ENCODE measurements at regions not wholly inside any gene's neighbourhood (a gene's known extent, or its start where the extent isn't known, plus 50 kb on each side); places are given as distances from the start of the nearest gene placed in this dataset.

GRCh38 chr15:58246041-58246440 is 107.9 kb downstream of the AQP9 start:
- Histone ChIP-seq H3K27me3 (no peaks in the 10 kb centered on the region), H3K36me3 (no peaks in the 10 kb centered on the region), H3K9me3 (no peaks in the 10 kb centered on the region), H3K27ac (no peak overlapping the region), H3K4me3 (no peak overlapping the region), H3K4me1 (peaks cover 3 to 6% of the 10 kb centered on the region in 2 donors)
- intact Hi-C loops (cut with DNase I): no loop called here
- no peak for DNase-seq (ENCODE audit: low spot score in 2 of 2)
- TF ChIP-seq CTCF (IDR thresholded peaks at IDR 0.05): no peak

DNA sequence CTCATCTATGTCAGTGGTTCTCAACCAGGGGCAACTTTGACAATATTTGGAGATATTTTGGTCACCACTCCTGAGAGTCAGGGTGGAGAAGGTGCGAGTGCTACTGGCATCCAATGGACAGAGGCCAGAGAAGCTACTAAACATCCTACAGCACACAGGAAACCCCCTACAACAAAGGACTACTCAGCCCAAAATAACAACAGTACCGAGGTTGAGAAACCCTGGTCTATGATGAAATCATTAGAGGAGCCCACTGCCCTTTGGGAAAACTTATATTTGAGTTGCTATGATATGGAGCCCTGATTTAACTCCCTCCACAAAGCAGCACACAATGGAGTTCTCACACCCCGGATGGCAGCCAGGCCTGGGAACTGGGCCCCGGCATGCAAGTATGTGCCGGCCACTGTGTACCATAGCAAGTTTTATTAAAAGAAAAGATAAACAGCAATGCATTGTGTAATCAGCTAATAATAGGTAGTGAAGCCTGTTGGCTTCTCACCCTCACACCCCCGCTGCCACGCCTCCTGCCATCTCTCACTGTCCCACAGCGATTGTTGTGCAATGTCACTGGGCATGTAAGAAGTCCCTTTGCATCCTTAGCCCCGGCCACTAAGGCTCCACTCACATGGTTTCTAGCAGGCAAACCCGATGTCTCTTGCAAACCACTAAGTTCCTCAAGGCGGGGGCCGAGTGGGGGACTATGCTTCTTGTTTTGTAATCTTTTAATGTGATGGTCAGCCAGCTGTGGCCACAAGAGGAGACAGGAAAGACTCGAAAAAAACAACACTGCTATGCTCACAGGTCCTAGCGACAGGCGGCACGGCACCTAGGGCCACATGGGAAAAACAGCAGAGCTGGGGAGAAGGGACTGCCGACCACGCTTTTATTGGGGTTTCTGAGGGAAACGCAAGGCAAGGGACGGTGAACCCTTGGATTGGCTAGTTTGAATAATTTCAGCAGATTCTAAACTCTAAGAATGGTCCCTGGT is 110.0 kb downstream of the AQP9 start:
- intact Hi-C loops (cut with DNase I): loop anchor here (1.0 to 2.0 kb wide), 2 partner anchors 84 to 243 kb away; no protein-coding TSS in a partner anchor

DNA sequence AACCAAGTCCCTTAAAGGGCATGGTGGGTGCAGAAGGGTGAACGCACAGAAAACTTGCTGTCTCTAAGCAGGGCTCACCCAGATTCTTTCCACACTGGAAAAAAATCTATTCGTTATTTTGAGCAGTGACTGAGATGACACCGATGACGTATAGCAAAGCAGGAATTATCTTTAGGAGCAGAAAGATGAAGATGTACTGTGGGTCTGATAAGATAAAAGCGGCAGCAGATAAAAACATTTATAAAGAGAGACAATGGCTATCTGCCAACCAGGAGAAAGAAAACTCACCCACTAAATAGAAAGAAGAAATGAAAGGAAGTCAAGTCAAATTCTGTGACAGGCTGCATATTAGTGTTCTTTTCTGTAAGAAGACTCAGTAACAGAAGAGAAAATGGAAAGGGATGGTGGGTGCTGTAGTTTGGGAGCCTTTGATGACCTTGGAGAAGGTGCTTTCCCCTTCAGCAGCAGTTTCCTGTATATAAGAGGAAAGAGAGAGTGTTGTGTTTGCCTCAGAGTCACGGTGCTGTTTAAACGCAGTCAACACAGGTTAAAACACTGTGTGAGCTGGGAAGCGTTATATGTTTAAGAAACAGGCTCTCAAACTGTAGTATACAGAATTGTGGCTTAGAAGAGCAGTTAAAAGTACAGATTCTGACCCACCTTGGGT is 111.6 kb downstream of the AQP9 start:
- TF ChIP-seq CTCF (IDR thresholded peaks at IDR 0.05): no peak
- intact Hi-C loops (cut with DNase I): loop anchor here (2.0 kb wide), 1 partner anchor 241 kb away; no protein-coding TSS in a partner anchor

More for the DNA sequence above, 110.0 kb downstream of the AQP9 start:
- DNase-seq (ENCODE audit: low spot score in 2 of 2): peak; percentile 79 to 91
- Histone ChIP-seq H3K27me3 (no peaks in the 10 kb centered on the region), H3K4me3 (no peak overlapping the region), H3K4me1 (peaks cover 3 to 6% of the 10 kb centered on the region in 2 donors), H3K9me3 (no peaks in the 10 kb centered on the region), H3K36me3 (no peaks in the 10 kb centered on the region), H3K27ac (peak overlapping the region; percentile 49 to 61)
- no peak for TF ChIP-seq CTCF (IDR thresholded peaks at IDR 0.05)

GRCh38 chr15:58252586-58253323 is 114.6 kb downstream of the AQP9 start:
- intact Hi-C loops (cut with DNase I): no loop called here
- Histone ChIP-seq H3K9me3 (peaks cover 0 to 8% of the 10 kb centered on the region in 2 donors), H3K27me3 (no peaks in the 10 kb centered on the region), H3K36me3 (no peaks in the 10 kb centered on the region), H3K4me3 (no peak overlapping the region), H3K27ac (no peak overlapping the region), H3K4me1 (peaks cover 0 to 3% of the 10 kb centered on the region in 2 donors)
- DNase-seq (ENCODE audit: low spot score in 2 of 2): no peak
- no peak for TF ChIP-seq CTCF (IDR thresholded peaks at IDR 0.05)

More for the DNA sequence above, 111.6 kb downstream of the AQP9 start:
- Histone ChIP-seq H3K27ac (no peak overlapping the region), H3K36me3 (no peaks in the 10 kb centered on the region), H3K27me3 (no peaks in the 10 kb centered on the region), H3K4me1 (peaks cover 3 to 6% of the 10 kb centered on the region in 2 donors), H3K9me3 (peaks cover 0 to under 1% of the 10 kb centered on the region in 2 donors), H3K4me3 (no peak overlapping the region)
- DNase-seq (ENCODE audit: low spot score in 2 of 2): no peak

DNA sequence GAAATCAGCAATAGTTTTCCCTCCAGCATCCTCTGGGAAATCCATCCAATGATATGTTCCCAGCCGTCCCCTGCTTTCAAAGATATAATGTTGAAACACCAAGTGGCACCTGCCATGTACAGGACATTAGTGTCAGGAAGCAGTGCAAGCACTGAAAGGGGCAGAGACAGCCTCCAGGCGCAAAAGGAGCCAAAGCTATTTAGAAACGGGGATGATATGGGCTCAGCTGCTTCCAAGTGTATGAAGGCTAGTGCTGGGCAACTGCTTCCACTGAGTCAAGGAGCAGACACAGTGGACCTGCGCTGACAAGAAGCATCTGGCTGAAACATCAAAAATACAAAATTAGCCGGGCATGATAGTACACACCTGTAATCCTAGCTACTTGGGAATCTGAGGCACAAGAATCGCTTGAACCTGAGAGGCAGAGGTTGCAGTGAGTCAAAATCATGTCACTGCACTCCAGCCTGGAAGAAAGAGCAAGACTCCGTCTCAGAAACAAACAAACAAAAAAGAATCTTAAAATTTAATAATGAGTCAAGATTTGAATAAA is 119.7 kb downstream of the AQP9 start:
- H3K36me3 ChIP-seq: no peaks in the 10 kb centered on the region
- no peaks in the 10 kb centered on the region for H3K4me1 ChIP-seq
- no peak for TF ChIP-seq CTCF (IDR thresholded peaks at IDR 0.05)
- no peak overlapping the region for H3K27ac ChIP-seq
- peaks cover 0 to 8% of the 10 kb centered on the region in 2 donors for H3K9me3 ChIP-seq
- no peak overlapping the region for H3K4me3 ChIP-seq
- no peaks in the 10 kb centered on the region for H3K27me3 ChIP-seq
- no peak for DNase-seq (ENCODE audit: low spot score in 2 of 2)
- intact Hi-C loops (cut with DNase I): no loop called here
